ENCODE measurements at regions not wholly inside any gene's neighbourhood (a gene's known extent, or its start where the extent isn't known, plus 50 kb on each side); places are given as distances from the start of the nearest gene placed in this dataset.

- intact Hi-C loops (cut with DNase I; ENCODE audit: low total_unique reads), result loop anchor here (5.0 kb wide), 2 partner anchors 958 to 1757 kb away; no protein-coding TSS in a partner anchor
- H3K4me3 ChIP-seq (ENCODE audit: low read depth, poor library complexity, severe bottlenecking), result no peak overlapping the region
- 49 to 60% methylated on average over 7 of the region's 7 CpGs for WGBS, 2 donors
- TF ChIP-seq CTCF (IDR thresholded peaks at IDR 0.05), result no peak
- no peak for TF ChIP-seq POLR2A (IDR thresholded peaks at IDR 0.05)
- no peak for DNase-seq (ENCODE audit: low spot score in 2 of 2)
Measured at GRCh38 chr17:43334738-43335402, 63.9 kb upstream of the ARL4D start.

GRCh38 chr17:43333433-43333943 lies 65.3 kb upstream of the ARL4D start:
- H3K4me3 ChIP-seq (ENCODE audit: low read depth, poor library complexity, severe bottlenecking), result no peak overlapping the region
- intact Hi-C loops (cut with DNase I; ENCODE audit: low total_unique reads), result loop anchor here (5.0 kb wide), 2 partner anchors 956 to 1759 kb away; no protein-coding TSS in a partner anchor
- TF ChIP-seq CTCF (IDR thresholded peaks at IDR 0.05) (no peak), POLR2A (IDR thresholded peaks at IDR 0.05) (no peak)
- DNase-seq (ENCODE audit: low spot score in 2 of 2), result peak in 1 of 2 donors; percentile 48
- WGBS, 2 donors, result 83 to 84% methylated on average over 12 of the region's 12 CpGs

- no peak for TF ChIP-seq CTCF (IDR thresholded peaks at IDR 0.05)
- no peak for TF ChIP-seq POLR2A (IDR thresholded peaks at IDR 0.05)
- intact Hi-C loops (cut with DNase I; ENCODE audit: low total_unique reads), result loop anchor here (5.0 kb wide), 2 partner anchors 955 to 1760 kb away; no protein-coding TSS in a partner anchor
- DNase-seq (ENCODE audit: low spot score in 2 of 2), result peak in 1 of 2 donors; percentile 64
- H3K4me3 ChIP-seq (ENCODE audit: low read depth, poor library complexity, severe bottlenecking), result no peak overlapping the region
- 91% methylated on average over 6 of the region's 6 CpGs for WGBS, 2 donors
Measured at GRCh38 chr17:43332230-43332629, 66.6 kb upstream of the ARL4D start.

- peak in 1 of 2 donors; percentile 21 for DNase-seq (ENCODE audit: low spot score in 2 of 2)
- no peak for TF ChIP-seq POLR2A (IDR thresholded peaks at IDR 0.05)
- TF ChIP-seq CTCF (IDR thresholded peaks at IDR 0.05), result no peak
- WGBS, 2 donors, result 80 to 81% methylated on average over 12 of the region's 12 CpGs
- H3K4me3 ChIP-seq (ENCODE audit: low read depth, poor library complexity, severe bottlenecking), result no peak overlapping the region
- intact Hi-C loops (cut with DNase I; ENCODE audit: low total_unique reads), result loop anchor here (5.0 kb wide), 2 partner anchors 954 to 1761 kb away; no protein-coding TSS in a partner anchor
Measured at GRCh38 chr17:43330876-43331639, 67.7 kb upstream of the ARL4D start.

GRCh38 chr17:43329183-43329582 lies 69.6 kb upstream of the ARL4D start:
- TF ChIP-seq CTCF (IDR thresholded peaks at IDR 0.05), result no peak
- TF ChIP-seq POLR2A (IDR thresholded peaks at IDR 0.05), result no peak
- DNase-seq (ENCODE audit: low spot score in 2 of 2), result no peak
- H3K4me3 ChIP-seq (ENCODE audit: low read depth, poor library complexity, severe bottlenecking), result no peak overlapping the region
- WGBS, 2 donors, result 77 to 79% methylated on average over 6 of the region's 6 CpGs
- intact Hi-C loops (cut with DNase I; ENCODE audit: low total_unique reads), result no loop called here

Data from lower leg skin (tissue), 4 donors.